ENCODE measurements at regions not wholly inside any gene's neighbourhood (a gene's known extent, or its start where the extent isn't known, plus 50 kb on each side); places are given as distances from the start of the nearest gene placed in this dataset.
"Not testable (repeated sequence)": the region's sequence is repeated elsewhere in the genome, so short reads cannot be mapped to it uniquely, and the experiment has no call there.

DNA sequence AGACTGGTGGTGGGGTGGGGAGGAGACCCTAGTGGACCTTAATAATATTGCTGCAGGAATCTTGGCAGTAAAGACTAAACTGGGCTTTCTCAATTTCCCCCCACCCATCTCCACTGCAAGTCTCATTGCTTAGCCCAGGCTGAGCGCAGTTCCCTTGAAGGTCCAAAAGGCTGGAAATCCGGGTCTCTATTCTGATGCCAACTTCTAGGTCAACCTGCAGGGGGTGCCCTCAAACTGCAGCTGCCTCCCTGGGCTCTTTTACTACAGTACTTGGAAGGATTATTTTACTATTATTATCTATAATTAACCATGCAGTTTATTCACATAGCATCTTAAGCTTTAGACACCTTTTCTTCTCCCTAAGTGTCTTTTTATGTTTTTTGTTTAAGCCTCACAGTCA lies 85.4 kb upstream of the WARS2 start:
- H3K4me1 Mint-ChIP-seq (ENCODE audit: low read depth): no peaks in the 10 kb centered on the region
- no peak overlapping the region for H3K4me3 Mint-ChIP-seq
- ChIA-PET CTCF (interaction anchor here (1.1 kb wide), 1 partner anchor 50 kb away, joined by 4 read pairs; no protein-coding TSS in a partner anchor), POLR2A (no interaction called here)
- H3K9me3 Mint-ChIP-seq: no peaks in the 10 kb centered on the region
- H3K27ac Mint-ChIP-seq: no peak overlapping the region
- peaks cover 1% of the 10 kb centered on the region for H3K36me3 Mint-ChIP-seq
- intact Hi-C loops (cut with micrococcal nuclease): no loop called here
- no peak for DNase-seq
- H3K27me3 Mint-ChIP-seq: no peaks in the 10 kb centered on the region

DNA sequence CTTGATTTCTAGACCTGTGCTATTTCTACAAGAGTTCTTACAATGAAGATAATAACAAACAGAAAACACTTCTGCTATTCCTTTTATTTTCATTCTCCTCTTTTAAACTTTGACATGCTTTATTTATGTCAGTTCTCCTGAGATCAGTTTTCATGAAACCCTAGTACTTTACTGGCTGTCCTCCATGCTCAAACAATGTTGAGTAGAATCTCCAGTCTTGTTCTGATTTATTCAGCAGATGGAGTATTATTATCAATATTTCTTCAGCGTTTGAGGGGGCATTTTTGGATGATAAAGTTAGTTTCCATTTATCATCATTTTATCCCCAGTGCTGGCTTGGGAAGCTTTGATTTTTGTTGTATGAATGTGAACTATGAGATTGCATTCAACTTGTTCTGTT lies 85.9 kb upstream of the WARS2 start:
- Mint-ChIP-seq H3K4me3 (no peak overlapping the region), H3K4me1 (ENCODE audit: low read depth) (no peaks in the 10 kb centered on the region), H3K36me3 (peaks cover 1% of the 10 kb centered on the region), H3K27ac (no peak overlapping the region), H3K9me3 (no peaks in the 10 kb centered on the region), H3K27me3 (no peaks in the 10 kb centered on the region)
- ChIA-PET POLR2A (no interaction called here), CTCF (interaction anchor here (1.1 kb wide), 1 partner anchor 49 kb away, joined by 4 read pairs; no protein-coding TSS in a partner anchor)
- no peak for DNase-seq
- intact Hi-C loops (cut with micrococcal nuclease): no loop called here

DNA sequence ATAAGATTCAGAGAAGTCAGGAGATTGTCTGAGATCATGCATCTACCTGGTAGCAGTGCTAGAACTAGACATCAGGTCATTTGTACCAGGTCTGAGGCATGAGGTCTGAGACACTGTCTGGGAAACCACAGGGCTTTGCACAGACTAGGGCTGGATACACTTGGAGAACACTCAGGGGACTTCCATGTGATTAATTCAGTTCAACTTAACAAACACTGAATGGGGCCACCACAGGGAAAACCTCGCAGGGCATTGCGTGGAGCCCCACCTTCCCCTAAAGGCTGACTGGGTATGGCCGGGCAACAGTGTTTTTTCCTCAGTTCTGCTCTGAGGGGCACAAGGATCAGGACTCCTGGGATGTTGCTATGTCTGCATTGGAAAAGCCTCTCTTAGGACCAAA lies 86.5 kb upstream of the WARS2 start:
- Mint-ChIP-seq H3K36me3 (peaks cover 1% of the 10 kb centered on the region), H3K4me3 (no peak overlapping the region), H3K4me1 (ENCODE audit: low read depth) (no peaks in the 10 kb centered on the region), H3K9me3 (no peaks in the 10 kb centered on the region), H3K27ac (no peak overlapping the region), H3K27me3 (no peaks in the 10 kb centered on the region)
- POLR2A ChIA-PET: no interaction called here
- CTCF ChIA-PET: no interaction called here
- intact Hi-C loops (cut with micrococcal nuclease): no loop called here
- DNase-seq: no peak

DNA sequence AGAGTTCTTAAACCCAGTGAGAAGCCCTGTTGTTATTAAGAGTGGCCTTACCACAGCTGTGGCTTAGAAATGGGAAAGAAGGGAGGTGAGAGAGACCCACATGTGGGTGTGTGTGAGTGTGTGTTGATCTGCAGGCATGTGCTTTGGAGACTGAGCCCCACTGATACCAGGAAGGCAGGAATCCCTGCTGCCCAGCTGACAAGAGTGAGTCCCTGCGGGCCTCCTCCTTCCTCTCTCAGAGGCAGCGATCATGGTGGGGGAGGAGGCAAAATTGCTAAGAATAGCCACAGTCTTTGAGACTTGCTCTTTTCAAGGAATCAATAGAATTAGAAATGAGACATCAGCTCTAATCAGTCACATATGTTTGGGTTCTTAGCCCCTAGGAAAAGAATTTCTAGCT lies 87.0 kb upstream of the WARS2 start:
- H3K9me3 Mint-ChIP-seq: no peaks in the 10 kb centered on the region
- no peak overlapping the region for H3K27ac Mint-ChIP-seq
- no peak for DNase-seq
- H3K4me3 Mint-ChIP-seq: no peak overlapping the region
- H3K27me3 Mint-ChIP-seq: no peaks in the 10 kb centered on the region
- H3K4me1 Mint-ChIP-seq (ENCODE audit: low read depth): no peaks in the 10 kb centered on the region
- intact Hi-C loops (cut with micrococcal nuclease): no loop called here
- ChIA-PET CTCF (no interaction called here), POLR2A (no interaction called here)
- H3K36me3 Mint-ChIP-seq: peaks cover 1% of the 10 kb centered on the region

DNA sequence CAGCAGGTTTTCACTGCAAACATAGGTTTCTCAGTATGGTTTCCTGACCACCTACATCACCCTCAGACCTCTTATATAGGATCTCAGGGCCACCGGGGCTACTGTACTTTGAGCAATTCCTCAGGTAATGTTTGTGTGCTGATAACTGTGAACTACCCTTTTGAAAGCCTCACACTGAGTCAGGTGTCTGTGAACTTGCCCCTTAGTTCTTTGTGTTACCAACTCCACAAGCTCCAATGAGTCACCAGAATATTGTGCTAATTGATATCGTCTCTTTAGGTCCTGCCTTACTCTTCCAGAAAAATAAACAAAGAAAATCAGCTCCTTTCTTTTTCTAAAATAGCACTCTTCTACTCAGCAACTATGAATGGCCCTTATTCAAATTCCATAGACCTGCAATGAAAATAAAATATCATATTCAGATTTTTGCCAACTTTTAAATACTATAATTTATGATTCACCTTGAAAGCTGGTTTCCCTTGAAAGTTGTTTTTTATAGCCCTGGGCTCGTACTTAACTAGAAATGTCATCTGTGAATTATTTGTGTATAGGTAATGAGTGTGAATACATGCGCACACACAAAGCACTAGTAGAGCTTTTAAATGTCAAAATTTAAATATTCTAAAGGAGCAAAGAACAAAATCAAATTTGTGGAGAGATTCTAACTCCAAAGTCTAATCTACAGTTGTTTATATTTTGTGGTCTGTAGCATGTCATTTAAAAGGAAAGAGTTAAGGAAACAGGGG lies 88.1 kb upstream of the WARS2 start:
- no peak for DNase-seq
- no peaks in the 10 kb centered on the region for H3K27me3 Mint-ChIP-seq
- ChIA-PET CTCF (no interaction called here), POLR2A (no interaction called here)
- intact Hi-C loops (cut with micrococcal nuclease): no loop called here
- no peak overlapping the region for H3K27ac Mint-ChIP-seq
- peaks cover 4% of the 10 kb centered on the region for H3K36me3 Mint-ChIP-seq
- no peaks in the 10 kb centered on the region for H3K9me3 Mint-ChIP-seq
- H3K4me1 Mint-ChIP-seq (ENCODE audit: low read depth): no peaks in the 10 kb centered on the region
- H3K4me3 Mint-ChIP-seq: no peak overlapping the region

DNA sequence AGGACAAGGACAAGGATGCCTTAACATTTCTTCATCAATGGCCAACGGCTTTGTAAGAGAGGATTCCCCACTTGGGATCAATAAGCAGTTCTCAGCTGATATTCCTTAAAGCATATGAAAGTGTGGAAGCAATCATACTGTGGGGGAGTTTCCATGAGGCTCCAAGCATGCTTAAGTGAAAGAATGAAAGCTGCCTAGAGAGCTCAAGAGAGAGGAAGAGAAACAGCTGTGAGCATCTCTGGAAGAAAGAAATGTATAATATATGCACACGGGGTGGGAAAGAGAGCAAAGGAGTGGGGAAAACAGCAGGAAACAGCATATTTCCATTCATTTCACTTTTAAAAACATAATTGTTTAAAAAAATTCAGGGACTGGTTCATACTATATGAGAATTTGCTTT lies 94.7 kb upstream of the WARS2 start:
- H3K36me3 Mint-ChIP-seq: peaks cover 3% of the 10 kb centered on the region
- intact Hi-C loops (cut with micrococcal nuclease): no loop called here
- no peak for DNase-seq
- H3K9me3 Mint-ChIP-seq: no peaks in the 10 kb centered on the region
- no peaks in the 10 kb centered on the region for H3K27me3 Mint-ChIP-seq
- ChIA-PET CTCF (no interaction called here), POLR2A (no interaction called here)
- H3K4me1 Mint-ChIP-seq (ENCODE audit: low read depth): no peaks in the 10 kb centered on the region
- no peak overlapping the region for H3K27ac Mint-ChIP-seq
- no peak overlapping the region for H3K4me3 Mint-ChIP-seq

DNA sequence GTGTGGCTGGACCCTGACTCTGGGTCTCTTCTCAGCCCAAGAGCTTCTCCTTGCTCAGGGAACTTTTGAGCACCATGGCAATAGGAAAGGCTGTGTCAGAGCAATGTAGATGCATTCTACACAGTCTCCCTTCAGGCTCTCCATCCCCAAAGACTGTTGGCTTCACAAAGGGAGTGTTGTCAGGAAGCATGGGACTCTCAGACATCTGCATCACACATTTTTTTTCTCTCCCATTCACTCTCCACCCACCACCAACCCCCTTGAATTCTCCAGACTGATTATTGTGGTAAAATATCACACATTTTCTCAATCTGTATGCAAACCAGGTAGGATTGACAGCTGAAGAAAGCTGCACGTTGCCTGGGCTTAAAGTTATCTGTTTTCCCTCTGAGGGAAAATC lies 105.4 kb upstream of the WARS2 start:
- no peak for DNase-seq
- intact Hi-C loops (cut with micrococcal nuclease): no loop called here
- Mint-ChIP-seq H3K4me3 (no peak overlapping the region), H3K9me3 (no peaks in the 10 kb centered on the region), H3K27ac (no peak overlapping the region), H3K36me3 (no peaks in the 10 kb centered on the region), H3K4me1 (ENCODE audit: low read depth) (no peaks in the 10 kb centered on the region), H3K27me3 (no peaks in the 10 kb centered on the region)
- ChIA-PET POLR2A (interaction anchor here (1.1 kb wide), 1 partner anchor 100 kb away, joined by 3 read pairs; no protein-coding TSS in a partner anchor), CTCF (no interaction called here)

DNA sequence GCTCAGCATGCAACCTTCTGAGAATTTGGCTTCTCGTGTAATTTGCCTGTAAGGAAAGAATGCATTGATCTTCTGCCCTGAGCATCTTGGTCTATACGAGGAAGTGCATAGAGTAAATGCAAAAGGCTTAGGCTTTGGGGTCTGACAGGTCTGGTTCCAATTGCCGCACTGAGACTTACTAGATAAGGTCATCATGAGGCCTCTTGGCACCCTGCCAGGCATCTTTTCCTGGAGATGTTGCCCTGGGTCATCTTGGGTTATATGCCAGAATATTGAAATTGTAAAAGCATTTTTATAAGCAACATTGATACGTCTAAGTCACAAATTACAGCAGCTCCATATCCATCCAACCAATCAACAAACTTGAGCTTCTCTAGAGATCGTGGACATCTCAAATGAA lies 108.8 kb upstream of the WARS2 start:
- intact Hi-C loops (cut with micrococcal nuclease): no loop called here
- H3K9me3 Mint-ChIP-seq: no peaks in the 10 kb centered on the region
- H3K27ac Mint-ChIP-seq: no peak overlapping the region
- POLR2A ChIA-PET: no interaction called here
- H3K4me1 Mint-ChIP-seq (ENCODE audit: low read depth): no peaks in the 10 kb centered on the region
- H3K4me3 Mint-ChIP-seq: no peak overlapping the region
- CTCF ChIA-PET: no interaction called here
- no peak for DNase-seq
- H3K27me3 Mint-ChIP-seq: no peaks in the 10 kb centered on the region
- no peaks in the 10 kb centered on the region for H3K36me3 Mint-ChIP-seq

DNA sequence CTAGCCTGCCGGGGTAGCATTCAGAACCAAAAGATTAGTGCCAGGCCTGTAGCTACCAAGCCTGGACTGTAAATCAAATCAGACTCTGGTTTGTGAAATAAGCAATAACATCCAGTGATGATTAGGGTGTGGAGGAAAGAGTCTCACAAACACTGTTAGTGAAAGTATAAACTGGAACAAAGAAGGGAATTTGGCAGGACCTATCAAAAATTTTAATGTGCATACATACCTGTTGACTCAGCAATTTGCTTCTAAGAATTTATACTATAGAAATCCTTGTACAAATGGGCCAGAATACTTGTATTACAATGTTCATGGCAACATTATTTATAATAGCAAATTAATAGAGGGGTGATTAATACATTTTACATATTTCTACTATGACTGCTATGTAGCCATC lies 109.8 kb upstream of the WARS2 start:
- no peaks in the 10 kb centered on the region for H3K36me3 Mint-ChIP-seq
- no peaks in the 10 kb centered on the region for H3K27me3 Mint-ChIP-seq
- POLR2A ChIA-PET: no interaction called here
- no peak for DNase-seq
- no peaks in the 10 kb centered on the region for H3K9me3 Mint-ChIP-seq
- CTCF ChIA-PET: no interaction called here
- no peak overlapping the region for H3K27ac Mint-ChIP-seq
- no peak overlapping the region for H3K4me3 Mint-ChIP-seq
- intact Hi-C loops (cut with micrococcal nuclease): no loop called here
- no peaks in the 10 kb centered on the region for H3K4me1 Mint-ChIP-seq (ENCODE audit: low read depth)

DNA sequence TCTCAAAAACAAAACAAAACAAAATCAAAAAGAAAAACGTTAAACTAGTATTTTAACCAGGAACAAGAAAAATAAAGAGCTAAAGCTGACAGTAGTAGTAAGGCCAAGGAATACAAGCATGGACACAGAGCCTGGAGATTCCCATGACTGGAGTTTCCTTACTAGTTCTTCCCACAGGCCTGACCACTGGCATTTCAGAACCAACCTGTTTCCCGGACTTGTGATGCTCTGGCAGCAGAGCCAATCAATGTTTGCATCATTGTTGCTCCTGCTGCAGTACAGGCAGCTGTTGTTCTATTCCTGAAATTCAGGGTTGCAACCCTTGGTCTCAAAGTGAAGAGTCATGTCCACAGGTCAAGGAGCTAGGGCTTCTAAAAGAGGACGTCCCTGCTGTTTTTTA lies 111.3 kb upstream of the WARS2 start:
- H3K9me3 Mint-ChIP-seq: no peaks in the 10 kb centered on the region
- no peaks in the 10 kb centered on the region for H3K27me3 Mint-ChIP-seq
- POLR2A ChIA-PET: no interaction called here
- CTCF ChIA-PET: no interaction called here
- no peak overlapping the region for H3K27ac Mint-ChIP-seq
- DNase-seq: no peak
- intact Hi-C loops (cut with micrococcal nuclease): no loop called here
- H3K36me3 Mint-ChIP-seq: no peaks in the 10 kb centered on the region
- no peak overlapping the region for H3K4me3 Mint-ChIP-seq
- no peaks in the 10 kb centered on the region for H3K4me1 Mint-ChIP-seq (ENCODE audit: low read depth)

DNA sequence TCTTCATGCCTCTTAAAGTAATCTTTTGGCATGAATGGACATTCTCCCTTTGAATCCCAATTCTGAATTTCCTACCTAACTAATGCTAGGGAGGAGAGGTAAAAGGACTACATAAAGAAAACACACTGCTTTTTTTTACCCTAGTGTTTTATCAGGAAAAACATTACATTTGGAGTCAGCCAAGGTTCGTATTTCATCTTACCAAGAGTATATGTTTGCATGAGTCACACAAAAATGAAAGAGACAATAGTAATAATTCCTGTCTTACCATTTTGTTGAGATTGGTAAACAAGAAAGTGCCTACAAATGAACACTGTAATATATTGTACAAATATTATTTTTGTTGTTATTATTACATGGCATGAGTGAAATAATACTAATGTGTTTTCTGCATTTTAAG lies 112.9 kb upstream of the WARS2 start:
- ChIA-PET CTCF (no interaction called here), POLR2A (no interaction called here)
- Mint-ChIP-seq H3K27ac (no peak overlapping the region), H3K36me3 (peaks cover 2% of the 10 kb centered on the region), H3K4me1 (ENCODE audit: low read depth) (no peaks in the 10 kb centered on the region), H3K4me3 (no peak overlapping the region), H3K27me3 (no peaks in the 10 kb centered on the region), H3K9me3 (peaks cover 6% of the 10 kb centered on the region)
- no peak for DNase-seq
- intact Hi-C loops (cut with micrococcal nuclease): no loop called here

DNA sequence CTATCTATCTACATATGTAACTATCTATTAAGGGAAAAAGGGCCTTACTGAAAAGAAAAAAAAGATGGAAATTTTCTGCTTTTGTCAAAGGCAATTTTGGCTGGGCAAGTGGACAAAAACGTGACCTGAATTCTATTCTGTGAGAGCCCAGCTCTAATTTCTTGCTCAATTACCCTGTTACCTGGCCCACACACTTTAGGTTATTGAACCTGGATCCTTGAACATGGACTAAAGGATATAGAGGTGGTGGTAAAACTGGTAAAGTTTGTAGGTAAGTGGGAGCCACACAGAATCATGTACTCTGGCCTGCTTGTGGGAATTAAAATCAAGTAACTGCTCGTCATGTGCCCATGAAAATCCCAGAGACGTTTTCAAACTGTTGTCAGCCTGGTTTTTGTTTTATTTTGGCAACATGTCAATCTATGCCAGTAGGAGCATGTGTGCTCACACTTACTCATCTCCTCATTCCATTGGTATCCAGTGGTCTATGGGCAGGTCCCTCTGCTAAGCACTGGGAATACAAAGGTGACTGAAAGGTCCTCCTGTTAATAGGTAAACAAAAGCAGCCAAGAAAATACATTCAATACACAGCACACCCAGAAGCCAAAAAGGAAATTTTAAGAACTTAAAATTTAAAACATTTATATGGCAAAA lies 113.7 kb upstream of the WARS2 start:
- Mint-ChIP-seq H3K36me3 (peaks cover 2% of the 10 kb centered on the region), H3K27me3 (no peaks in the 10 kb centered on the region), H3K4me3 (no peak overlapping the region), H3K27ac (no peak overlapping the region), H3K9me3 (peaks cover 7% of the 10 kb centered on the region), H3K4me1 (ENCODE audit: low read depth) (no peaks in the 10 kb centered on the region)
- ChIA-PET CTCF (no interaction called here), POLR2A (no interaction called here)
- no peak for DNase-seq
- intact Hi-C loops (cut with micrococcal nuclease): no loop called here

DNA sequence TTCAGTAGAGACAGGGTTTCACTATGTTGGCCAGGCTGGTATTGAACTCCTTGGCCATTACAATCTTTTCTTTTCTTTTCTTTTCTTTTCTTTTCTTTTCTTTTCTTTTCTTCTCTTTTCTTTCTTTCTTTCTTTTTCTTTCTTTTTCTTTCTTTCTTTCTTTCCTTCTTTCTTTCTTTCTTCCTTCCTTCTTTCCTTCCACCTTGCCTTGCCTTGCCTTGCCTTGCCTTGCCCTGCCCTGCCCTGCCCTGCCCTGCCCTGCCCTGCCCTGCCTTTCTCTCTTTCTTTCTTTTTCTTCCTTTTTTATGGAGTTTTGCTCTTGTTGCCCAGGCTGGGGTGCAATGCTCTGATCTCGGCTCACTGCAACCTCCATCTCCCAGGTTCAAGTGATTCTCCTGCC lies 112.5 kb upstream of the HAO2 start:
- H3K36me3 Mint-ChIP-seq; intact Hi-C loops (cut with micrococcal nuclease); CTCF ChIA-PET: not testable (repeated sequence)

More for the DNA sequence above, 112.5 kb upstream of the HAO2 start:
- H3K27ac Mint-ChIP-seq; DNase-seq; H3K27me3 Mint-ChIP-seq; H3K4me1 Mint-ChIP-seq (ENCODE audit: low read depth); H3K9me3 Mint-ChIP-seq; POLR2A ChIA-PET; H3K4me3 Mint-ChIP-seq: not testable (repeated sequence)

Data from activated CD4-positive, alpha-beta memory T cell treated with anti-CD3 and anti-CD28 coated beads for 36 hours (primary cell).